ENCODE measurements at regions not wholly inside any gene's neighbourhood (a gene's known extent, or its start where the extent isn't known, plus 50 kb on each side); places are given as distances from the start of the nearest gene placed in this dataset.
"Not testable (repeated sequence)": the region's sequence is repeated elsewhere in the genome, so short reads cannot be mapped to it uniquely, and the experiment has no call there.

DNA sequence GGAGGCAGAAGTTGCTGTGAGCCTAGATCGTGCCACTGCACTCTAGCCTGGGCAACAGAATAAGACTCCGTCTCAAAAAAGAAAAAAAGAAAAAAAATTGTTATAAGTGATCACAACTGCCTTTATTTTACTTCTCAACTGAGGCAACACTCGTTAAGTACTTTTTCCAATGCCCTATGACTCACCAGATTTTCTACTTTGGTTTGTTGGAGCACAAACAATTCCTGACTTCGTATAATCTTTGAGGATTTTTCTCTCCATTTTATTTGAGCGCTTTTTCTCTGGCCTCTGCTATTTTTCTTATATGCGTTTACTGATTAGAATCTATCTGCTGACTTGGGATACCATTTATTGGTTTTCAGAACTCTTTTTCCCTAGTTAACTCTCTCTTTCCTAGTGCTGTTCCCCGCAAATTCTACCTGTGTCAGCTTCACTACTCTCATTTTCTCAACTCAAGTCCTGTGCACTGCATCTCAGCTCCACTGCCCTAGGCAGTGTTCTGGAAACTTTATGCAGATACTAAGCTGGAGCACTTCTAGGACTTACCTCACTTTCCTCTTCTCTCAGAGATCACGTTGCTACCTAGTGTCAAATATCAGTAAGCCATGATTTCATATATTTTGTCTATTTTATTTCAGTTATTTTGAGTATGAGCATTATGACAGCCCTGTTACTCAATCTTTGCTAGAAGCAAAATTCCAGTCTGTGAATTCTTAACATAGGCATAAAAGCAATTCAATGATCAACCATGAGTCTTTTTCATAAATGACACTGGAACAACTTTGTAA lies 1120.1 kb upstream of the CITED2 start:
- TF ChIP-seq, protein P1, sequence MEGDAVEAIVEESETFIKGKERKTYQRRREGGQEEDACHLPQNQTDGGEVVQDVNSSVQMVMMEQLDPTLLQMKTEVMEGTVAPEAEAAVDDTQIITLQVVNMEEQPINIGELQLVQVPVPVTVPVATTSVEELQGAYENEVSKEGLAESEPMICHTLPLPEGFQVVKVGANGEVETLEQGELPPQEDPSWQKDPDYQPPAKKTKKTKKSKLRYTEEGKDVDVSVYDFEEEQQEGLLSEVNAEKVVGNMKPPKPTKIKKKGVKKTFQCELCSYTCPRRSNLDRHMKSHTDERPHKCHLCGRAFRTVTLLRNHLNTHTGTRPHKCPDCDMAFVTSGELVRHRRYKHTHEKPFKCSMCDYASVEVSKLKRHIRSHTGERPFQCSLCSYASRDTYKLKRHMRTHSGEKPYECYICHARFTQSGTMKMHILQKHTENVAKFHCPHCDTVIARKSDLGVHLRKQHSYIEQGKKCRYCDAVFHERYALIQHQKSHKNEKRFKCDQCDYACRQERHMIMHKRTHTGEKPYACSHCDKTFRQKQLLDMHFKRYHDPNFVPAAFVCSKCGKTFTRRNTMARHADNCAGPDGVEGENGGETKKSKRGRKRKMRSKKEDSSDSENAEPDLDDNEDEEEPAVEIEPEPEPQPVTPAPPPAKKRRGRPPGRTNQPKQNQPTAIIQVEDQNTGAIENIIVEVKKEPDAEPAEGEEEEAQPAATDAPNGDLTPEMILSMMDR (IDR thresholded peaks at IDR 0.05): no peak
- TF ChIP-seq ZFX (IDR thresholded peaks at IDR 0.05; ENCODE audit: borderline replicate concordance): no peak
- no peak overlapping the region for H3K27ac ChIP-seq

- H3K27ac ChIP-seq: not testable (repeated sequence)
These were observed 1119.0 kb upstream of the CITED2 start for GRCh38 chr6:140493470-140493869.

- TF ChIP-seq, protein P1 (IDR thresholded peaks at IDR 0.05): no peak
- TF ChIP-seq ZFX (IDR thresholded peaks at IDR 0.05; ENCODE audit: borderline replicate concordance): no peak
- H3K27ac ChIP-seq: no peak overlapping the region
These were observed 1115.6 kb upstream of the CITED2 start for GRCh38 chr6:140490081-140490480.

- no peak for TF ChIP-seq ZFX (IDR thresholded peaks at IDR 0.05; ENCODE audit: borderline replicate concordance)
- TF ChIP-seq, protein P1 (IDR thresholded peaks at IDR 0.05): no peak
- no peak overlapping the region for H3K27ac ChIP-seq
These were observed 1113.1 kb upstream of the CITED2 start for GRCh38 chr6:140487586-140487985.

- no peak overlapping the region for H3K27ac ChIP-seq
These were observed 1112.3 kb upstream of the CITED2 start for GRCh38 chr6:140486450-140487361.

DNA sequence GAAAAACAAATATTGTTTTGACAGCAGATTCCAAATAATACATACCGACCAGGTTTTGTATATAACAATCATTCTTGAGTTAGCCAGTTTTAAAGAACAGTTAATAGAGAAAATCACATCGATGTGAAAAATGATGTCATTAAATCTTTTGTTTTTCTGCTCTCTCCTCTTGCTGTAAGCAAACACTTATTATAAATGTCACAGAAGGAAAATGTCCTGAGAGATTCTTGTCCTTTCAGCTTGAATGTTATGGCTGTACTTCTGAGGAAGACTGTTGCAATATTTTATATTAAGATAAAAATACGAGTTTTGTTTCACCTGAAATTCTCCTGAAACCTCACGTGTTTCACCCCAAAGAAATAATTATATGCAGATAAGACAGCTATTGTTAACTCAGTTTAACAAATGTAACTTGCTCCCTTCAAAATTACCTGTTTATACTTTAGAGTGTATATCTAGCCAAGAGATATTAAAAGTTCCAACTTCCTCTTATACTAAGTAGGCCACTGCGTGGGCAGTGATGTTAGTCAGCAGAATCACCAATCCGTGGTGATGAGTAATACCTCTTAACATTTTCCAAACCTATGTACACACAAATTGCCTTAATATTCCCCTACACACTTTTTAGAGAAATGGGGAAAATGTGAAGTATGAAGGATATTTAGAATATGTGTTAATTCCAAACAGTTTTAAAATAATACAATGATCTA lies 1111.4 kb upstream of the CITED2 start:
- TF ChIP-seq, protein P1 (IDR thresholded peaks at IDR 0.05): no peak
- no peak for TF ChIP-seq ZFX (IDR thresholded peaks at IDR 0.05; ENCODE audit: borderline replicate concordance)
- no peak overlapping the region for H3K27ac ChIP-seq

More at GRCh38 chr6:140486450-140487361, 1112.3 kb upstream of the CITED2 start:
- TF ChIP-seq, protein P1 (IDR thresholded peaks at IDR 0.05): no peak
- TF ChIP-seq ZFX (IDR thresholded peaks at IDR 0.05; ENCODE audit: borderline replicate concordance): no peak

DNA sequence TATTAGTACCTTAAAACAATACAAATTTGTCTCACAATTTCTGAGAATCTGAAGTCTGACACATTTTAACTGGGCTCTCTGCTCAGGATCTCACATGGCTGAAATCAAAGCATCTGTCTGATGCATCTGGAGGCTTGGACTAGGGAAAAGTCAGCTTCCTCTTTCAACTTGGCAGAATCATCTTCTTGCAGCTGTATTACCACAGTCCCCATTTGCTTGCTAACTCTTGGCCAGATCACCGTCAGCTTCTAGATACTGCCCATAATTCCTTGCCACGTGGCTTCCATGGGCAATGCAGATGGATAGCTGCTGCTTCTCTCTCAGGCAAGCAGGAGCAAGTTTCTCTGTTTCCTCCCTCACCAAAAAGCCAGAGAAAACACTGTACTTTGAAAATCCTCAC lies 1106.4 kb upstream of the CITED2 start:
- TF ChIP-seq, protein P1 (IDR thresholded peaks at IDR 0.05): no peak
- no peak for TF ChIP-seq ZFX (IDR thresholded peaks at IDR 0.05; ENCODE audit: borderline replicate concordance)
- H3K27ac ChIP-seq: no peak overlapping the region
